ENCODE measurements at regions not wholly inside any gene's neighbourhood (a gene's known extent, or its start where the extent isn't known, plus 50 kb on each side); places are given as distances from the start of the nearest gene placed in this dataset.

DNA sequence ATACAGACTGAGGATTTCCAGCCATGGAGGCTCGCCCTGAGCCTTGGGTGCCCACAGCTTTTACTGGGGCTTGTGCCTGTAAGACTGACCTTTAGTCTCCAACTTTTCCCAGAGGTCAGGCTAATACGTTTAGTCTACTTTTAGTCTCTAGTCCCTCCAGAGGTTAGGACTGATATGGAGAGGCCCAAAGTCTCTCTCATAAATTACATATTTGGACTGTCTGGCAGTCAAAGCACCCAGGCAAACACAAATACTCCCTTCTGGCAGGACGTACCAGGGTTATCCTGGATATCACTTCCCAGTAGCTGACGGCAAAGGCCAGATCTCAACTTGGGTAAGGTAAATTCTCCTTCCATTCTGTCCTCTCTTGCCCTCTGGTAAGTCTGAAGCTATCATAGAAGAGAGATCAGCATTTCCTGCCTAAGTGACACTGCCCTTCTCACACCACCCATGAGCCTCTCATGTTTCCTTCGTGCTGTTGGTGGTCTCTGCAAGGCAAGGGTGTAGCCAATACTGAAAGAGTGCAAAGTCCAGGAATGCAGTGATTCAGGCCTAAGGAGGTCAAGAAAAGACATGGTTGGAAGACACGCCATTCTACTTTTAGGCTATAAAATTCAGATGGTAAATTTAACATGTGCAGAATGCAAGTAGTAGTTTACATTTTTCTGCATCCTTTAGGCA lies 69.3 kb upstream of the NEDD4L start:
- no peaks in the 10 kb centered on the region for H3K36me3 ChIP-seq
- H3K4me1 ChIP-seq, result no peaks in the 10 kb centered on the region
- intact Hi-C loops (cut with DNase I), result no loop called here
- no peak overlapping the region for H3K4me3 ChIP-seq
- H3K9me3 ChIP-seq, result no peaks in the 10 kb centered on the region
- no peak overlapping the region for H3K27ac ChIP-seq
- no peak for DNase-seq
- WGBS, 2 donors, result 89% methylated on average over 6 of the region's 6 CpGs
- H3K27me3 ChIP-seq, result no peaks in the 10 kb centered on the region
- no peak for TF ChIP-seq POLR2A (IDR thresholded peaks at IDR 0.05)
- TF ChIP-seq, protein P1, sequence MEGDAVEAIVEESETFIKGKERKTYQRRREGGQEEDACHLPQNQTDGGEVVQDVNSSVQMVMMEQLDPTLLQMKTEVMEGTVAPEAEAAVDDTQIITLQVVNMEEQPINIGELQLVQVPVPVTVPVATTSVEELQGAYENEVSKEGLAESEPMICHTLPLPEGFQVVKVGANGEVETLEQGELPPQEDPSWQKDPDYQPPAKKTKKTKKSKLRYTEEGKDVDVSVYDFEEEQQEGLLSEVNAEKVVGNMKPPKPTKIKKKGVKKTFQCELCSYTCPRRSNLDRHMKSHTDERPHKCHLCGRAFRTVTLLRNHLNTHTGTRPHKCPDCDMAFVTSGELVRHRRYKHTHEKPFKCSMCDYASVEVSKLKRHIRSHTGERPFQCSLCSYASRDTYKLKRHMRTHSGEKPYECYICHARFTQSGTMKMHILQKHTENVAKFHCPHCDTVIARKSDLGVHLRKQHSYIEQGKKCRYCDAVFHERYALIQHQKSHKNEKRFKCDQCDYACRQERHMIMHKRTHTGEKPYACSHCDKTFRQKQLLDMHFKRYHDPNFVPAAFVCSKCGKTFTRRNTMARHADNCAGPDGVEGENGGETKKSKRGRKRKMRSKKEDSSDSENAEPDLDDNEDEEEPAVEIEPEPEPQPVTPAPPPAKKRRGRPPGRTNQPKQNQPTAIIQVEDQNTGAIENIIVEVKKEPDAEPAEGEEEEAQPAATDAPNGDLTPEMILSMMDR (IDR thresholded peaks at IDR 0.05), result no peak
- TF ChIP-seq EP300 (IDR thresholded peaks at IDR 0.05), result no peak
- no peak for TF ChIP-seq POLR2AphosphoS5 (IDR thresholded peaks at IDR 0.05)

DNA sequence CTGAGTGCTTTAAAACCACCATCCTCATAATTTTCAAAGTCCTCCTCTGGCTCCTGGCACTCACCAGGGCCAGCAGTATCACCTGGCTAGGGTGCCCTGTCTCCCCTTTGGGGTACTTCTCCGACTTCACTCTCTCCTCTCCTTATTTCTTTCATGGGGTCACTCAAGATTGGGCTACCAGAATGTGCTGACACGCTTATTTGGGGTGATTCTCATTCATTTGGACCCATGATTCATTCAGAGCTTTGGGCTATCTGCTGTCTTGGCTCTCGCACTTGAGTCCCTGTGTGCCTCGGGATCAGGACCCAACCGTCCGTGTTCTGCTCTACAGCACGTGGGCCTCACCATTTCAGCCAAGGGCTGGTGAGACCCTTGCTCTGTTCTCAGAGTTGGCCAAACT lies 70.1 kb upstream of the NEDD4L start:
- TF ChIP-seq POLR2A (IDR thresholded peaks at IDR 0.05), result no peak
- no peak for TF ChIP-seq EP300 (IDR thresholded peaks at IDR 0.05)
- TF ChIP-seq POLR2AphosphoS5 (IDR thresholded peaks at IDR 0.05), result no peak
- TF ChIP-seq, protein P1 (IDR thresholded peaks at IDR 0.05), result no peak
- Histone ChIP-seq H3K4me3 (no peak overlapping the region), H3K27ac (no peak overlapping the region), H3K36me3 (no peaks in the 10 kb centered on the region), H3K27me3 (no peaks in the 10 kb centered on the region), H3K9me3 (no peaks in the 10 kb centered on the region), H3K4me1 (no peaks in the 10 kb centered on the region)
- WGBS, 2 donors, result 94 to 95% methylated on average over 7 of the region's 7 CpGs
- intact Hi-C loops (cut with DNase I), result no loop called here
- no peak for DNase-seq

DNA sequence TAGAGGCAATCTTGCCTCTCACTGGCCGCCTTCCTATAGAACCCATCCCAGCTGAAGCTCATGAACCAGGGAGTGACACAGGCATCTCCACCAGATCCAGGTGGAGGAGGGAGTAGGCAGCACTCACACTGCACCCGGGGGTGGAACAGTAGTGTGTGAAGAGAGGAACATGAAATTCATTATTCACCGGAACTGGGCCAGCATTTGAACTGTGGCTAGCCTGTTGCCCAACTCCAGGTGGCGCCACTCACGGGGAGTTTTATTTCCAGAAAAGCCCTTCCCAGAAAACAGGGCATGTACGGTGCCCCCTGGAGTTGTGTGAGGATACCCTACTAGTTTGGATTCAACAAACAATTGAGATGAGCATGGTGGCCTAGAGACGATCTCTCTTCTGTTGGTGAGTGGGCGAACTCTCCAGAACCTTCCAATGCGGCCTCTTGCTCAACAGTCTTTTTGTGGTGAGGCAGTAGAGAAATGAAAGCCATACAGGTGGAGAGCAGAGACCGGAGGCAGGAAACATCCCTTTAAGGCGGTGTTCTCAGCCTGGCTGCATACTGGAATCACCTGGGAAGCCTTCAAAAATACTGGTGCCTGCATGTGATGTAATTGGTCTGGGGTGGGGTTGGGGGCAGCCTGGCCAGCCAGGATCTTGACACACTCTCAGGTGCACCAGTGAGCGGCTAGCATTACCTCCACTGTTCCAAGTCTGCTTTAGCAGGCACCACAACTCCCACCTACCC lies 73.5 kb upstream of the NEDD4L start:
- no peaks in the 10 kb centered on the region for H3K4me1 ChIP-seq
- no peaks in the 10 kb centered on the region for H3K36me3 ChIP-seq
- no peaks in the 10 kb centered on the region for H3K27me3 ChIP-seq
- TF ChIP-seq, protein P1 (IDR thresholded peaks at IDR 0.05), result no peak
- TF ChIP-seq POLR2AphosphoS5 (IDR thresholded peaks at IDR 0.05) (no peak), POLR2A (IDR thresholded peaks at IDR 0.05) (no peak)
- H3K27ac ChIP-seq, result no peak overlapping the region
- no peaks in the 10 kb centered on the region for H3K9me3 ChIP-seq
- 85 to 86% methylated on average over 12 of the region's 12 CpGs for WGBS, 2 donors
- intact Hi-C loops (cut with DNase I), result no loop called here
- no peak overlapping the region for H3K4me3 ChIP-seq
- no peak for DNase-seq

DNA sequence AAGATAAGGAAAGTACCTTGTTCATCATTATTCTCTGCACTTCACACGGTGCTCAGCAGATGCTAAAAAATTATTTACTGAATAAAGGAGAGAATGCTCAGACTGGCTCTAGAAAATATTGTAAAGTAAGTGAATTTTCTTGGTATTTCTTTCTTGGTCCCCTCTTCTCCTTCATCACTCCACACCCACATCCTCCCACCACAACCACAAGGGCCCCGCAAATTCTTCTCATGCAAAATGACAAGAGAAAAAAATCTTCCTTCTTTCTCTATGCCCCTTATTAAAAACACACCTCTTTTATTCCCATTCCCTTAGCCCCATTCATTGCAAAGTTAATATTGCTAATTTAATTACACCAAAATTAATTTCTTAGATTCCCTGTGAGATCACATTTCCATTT lies 74.2 kb upstream of the NEDD4L start:
- Histone ChIP-seq H3K27ac (no peak overlapping the region), H3K36me3 (no peaks in the 10 kb centered on the region), H3K27me3 (no peaks in the 10 kb centered on the region), H3K9me3 (no peaks in the 10 kb centered on the region), H3K4me3 (no peak overlapping the region), H3K4me1 (no peaks in the 10 kb centered on the region)
- intact Hi-C loops (cut with DNase I), result no loop called here
- WGBS, 2 donors, result 59 to 84% methylated on average over 2 of the region's 2 CpGs
- TF ChIP-seq, protein P1 (IDR thresholded peaks at IDR 0.05), result no peak
- no peak for TF ChIP-seq POLR2AphosphoS5 (IDR thresholded peaks at IDR 0.05)
- no peak for TF ChIP-seq EP300 (IDR thresholded peaks at IDR 0.05)
- no peak for TF ChIP-seq POLR2A (IDR thresholded peaks at IDR 0.05)
- DNase-seq, result no peak

Measured in sigmoid colon (tissue), 6 donors.